NCI-H460 (cell line): ENCODE measurements at regions not wholly inside any gene's neighbourhood (a gene's known extent, or its start where the extent isn't known, plus 50 kb on each side); places are given as distances from the start of the nearest gene placed in this dataset.

Experiments used
- DNase-seq: peaks from one replicate; pipeline ENCODE4 v3.0.0-alpha.2; 2016; ENCODE audit warnings: low read depth; ENCODE audit errors: extremely low read depth

DNA sequence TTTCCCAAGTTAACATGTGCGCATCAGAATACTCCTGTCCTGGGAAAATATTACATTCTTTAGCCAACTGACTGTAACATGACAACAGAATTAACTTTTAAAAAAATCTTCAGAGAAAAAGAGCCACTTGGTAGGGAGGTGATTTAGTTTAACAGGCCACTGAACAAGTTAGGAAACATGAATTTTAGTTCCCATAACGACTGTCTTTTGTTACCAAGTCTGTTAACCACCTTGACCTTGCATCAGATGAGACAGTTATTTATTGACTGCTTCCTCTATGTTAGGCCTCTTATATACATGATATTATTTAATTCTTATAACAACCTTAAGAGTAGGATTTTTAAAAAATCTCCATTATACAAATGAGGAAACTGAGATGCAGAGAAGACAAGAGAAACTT lies 268.6 kb downstream of the NDFIP2 start:
- DNase-seq = no peak

DNA sequence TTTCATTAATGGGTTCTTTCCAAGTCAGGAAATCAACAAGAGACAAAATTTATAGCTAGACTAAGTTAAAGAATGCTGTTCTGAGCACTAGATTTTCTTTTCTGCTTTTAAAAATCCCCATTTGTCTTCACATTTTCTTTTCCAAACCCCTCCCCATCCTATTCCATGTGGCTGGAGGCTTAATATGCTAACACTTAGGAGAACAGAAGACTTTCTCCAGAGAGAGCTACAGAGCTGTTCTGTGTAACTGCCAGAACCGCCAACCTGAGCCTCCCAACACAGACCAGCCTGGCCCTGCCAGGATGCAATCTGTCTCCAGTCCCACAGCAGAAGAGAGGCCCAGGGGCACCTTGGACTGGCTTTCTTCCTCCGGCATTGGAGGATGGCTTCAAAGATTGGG lies 264.1 kb downstream of the NDFIP2 start:
- no peak for DNase-seq

DNA sequence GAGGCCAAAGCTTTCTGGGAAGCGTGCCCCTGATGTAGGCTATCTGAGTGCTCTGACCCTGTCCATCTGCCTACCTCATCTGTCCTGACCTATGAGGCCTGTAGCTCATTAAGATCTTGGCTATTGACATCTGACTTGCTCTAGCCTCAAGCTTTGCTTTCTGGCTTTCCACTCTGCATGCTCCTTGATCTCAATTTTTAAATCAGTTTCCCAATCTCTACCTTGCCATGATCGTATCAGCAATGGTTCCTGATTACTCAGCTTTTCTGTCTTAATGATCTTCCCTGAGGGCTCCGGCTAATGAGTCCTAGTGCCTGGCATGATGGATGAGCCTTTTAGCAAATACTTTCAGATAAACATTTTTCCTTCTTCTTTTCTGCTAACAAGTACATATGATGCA lies 262.0 kb downstream of the NDFIP2 start:
- DNase-seq = no peak

DNA sequence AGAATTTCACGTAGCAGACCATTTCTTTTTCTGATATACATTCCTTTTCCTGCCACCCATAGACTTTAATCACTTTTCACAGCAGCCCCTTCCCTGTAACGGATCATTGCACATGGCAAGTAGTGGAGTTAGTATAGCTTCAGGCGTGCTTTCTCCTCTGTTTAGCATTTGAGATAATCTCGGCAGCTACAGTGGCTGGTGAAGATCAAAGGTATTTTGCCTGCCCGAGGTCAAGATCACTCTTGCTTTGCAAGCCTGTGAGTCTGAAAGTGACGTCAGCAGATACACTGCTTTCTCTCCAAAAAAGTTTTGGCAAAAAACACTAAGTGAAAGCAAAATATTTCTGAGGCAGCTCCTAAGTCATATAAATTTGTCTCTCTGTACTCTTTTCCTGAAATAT lies 260.0 kb downstream of the NDFIP2 start:
- DNase-seq = no peak

DNA sequence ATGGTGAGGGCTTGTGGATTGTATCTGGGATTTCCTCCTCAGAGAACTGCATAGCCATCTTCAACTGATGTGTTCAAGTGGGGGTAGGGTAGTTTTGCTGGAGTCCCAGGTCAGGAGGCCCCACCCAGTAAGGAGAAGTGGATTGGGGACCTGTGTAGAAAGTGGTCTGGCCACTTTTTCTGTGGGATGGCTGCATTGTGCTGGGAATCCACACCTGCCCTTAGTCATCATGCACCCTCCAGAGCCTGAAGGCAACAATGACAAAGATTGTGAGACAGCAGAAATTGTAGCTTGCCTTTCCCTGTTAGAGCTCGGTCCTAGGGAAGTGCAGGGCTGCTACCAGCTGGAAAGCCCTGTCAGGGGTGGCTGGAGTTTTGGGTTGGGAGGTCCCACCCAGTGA lies 255.4 kb downstream of the NDFIP2 start:
- DNase-seq = no peak

DNA sequence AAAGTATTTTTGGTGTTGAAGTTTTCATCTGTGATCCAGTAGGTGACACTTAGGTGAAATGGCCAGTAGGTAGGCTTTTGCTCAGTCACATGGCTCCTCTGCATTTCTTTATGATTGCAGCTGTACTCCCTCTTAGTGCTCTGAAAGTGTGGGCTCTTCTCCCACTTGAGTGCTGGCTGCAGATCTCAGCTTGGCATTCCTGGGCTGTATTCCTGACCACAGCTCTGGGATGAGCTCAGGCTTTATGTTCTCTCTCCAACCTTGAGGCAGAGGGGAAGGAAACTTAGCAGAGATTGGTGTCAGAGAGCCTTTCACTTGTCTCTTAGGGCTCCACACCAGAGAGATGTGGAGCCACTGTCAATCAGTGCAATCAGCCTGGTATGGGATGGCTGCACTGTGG lies 254.3 kb downstream of the NDFIP2 start:
- DNase-seq = no peak

DNA sequence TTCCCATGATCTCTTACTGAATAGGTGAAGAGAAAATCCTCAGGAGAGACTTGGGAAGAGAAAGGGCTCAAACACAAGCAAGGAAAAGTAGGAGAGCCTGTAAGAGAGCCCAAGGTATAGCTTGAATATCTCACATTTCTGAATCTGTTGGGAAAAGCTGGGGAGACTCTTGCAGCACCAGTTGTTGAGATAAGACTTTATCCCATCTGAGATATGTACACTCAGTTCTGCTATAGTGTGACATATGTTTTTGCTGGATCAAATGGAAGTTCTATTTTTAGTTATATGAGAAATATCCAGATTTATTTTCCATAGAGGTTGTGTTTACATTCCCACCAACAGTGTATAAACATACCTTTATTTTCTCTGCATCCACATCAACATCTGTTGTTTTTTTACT lies 246.1 kb downstream of the NDFIP2 start:
- DNase-seq = no peak

DNA sequence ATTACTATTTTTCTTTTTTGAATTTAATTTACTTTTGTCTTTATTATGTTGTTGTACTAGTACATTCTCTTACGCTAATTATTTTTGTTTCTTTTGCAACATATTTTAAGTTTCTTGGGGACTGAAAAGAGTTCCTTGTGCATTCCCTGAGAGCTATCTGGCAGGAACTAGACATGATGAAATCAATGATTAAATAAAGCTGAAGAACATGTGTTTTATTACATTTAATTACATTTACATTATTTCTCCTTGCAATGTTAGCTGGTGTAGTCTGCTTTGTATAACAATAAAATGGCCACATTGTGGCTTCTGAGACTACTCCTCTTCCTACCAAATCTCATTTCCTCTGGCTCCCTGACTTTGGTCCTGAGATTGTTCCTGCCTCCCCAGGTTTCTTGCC lies 244.9 kb downstream of the NDFIP2 start:
- no peak for DNase-seq

DNA sequence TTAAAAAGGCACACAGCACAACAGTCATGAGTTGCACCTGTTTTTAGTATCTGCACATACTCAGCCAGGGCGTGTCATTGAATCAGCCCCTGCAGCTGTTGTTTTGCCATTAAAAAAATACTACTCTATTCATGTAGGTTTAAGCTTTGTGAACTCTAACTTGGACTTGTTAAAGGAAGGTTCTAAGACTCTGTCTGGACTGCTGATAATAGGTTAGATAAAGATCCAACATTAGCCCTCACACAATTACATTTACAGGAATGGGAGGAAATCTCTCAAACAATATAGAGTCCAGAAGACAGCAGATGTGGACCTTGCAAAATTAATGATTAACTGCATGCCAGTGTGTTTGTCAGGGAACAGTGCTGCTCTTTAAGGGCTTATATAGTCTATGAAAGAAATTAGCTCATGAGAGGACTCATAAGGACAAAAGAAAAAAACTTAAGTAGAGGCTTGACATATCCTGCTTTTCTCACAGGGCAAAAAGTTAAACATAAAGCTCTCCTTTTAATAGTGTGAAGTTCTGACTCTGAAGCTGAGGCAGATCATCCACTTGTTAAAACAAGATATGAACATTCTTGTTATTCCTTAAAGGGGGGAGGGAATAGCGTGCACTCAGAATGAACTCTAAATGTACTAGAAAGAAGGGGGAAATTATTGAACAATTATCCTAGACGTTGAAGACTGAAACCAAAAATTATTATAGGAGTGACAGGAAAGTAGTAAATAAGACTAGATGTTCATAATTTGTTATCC lies 243.6 kb downstream of the NDFIP2 start:
- no peak for DNase-seq

DNA sequence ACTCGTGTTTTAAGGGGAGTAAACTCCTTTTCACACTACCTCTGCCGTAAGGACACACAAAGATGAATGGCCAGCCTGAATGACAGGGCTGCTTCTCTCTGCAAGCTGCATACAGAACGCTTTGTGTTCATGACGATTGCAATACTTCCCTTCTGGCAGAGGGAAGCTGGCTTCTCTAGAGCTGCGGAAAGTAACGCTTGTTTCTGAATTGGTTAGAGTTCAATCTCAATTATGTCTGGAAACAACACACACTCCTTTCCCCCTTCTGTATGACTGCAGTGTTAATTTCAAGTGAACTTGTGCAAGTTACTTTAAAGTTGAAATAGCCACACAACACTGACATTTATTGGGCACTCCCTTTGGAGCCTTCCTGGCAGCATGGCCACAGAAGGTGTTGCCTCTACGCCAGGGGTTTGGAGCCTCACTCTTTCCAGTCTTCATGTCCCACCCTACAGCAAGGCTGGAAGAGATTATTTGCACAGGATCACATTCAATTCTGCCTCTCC lies 242.6 kb downstream of the NDFIP2 start:
- DNase-seq = no peak

DNA sequence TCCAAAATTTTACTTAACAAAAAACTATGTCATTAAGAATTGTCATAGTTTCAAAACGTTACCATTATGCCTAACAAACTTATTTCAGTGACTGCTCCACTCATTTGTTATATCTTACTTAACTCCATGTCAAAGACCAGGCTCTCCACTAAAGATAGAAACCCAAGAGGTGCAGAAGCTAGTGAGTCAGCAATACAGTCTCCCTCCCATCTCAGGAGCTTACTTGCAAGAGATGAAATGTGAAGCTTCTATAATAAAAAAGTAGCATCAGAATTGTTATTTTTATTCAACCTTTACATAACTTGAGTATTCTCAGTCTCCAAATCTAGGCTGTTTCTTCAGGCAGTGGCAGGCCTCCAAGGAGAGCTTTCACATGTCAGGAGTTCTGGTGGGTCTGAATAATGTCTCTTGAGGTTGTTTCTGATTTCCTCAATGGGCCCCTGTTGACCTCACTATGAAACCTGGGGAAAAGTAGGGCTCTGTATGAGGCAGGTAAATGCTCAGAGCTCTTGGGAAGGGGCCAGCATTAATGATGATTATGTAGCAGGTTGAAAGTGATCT lies 242.0 kb downstream of the NDFIP2 start:
- no peak for DNase-seq

DNA sequence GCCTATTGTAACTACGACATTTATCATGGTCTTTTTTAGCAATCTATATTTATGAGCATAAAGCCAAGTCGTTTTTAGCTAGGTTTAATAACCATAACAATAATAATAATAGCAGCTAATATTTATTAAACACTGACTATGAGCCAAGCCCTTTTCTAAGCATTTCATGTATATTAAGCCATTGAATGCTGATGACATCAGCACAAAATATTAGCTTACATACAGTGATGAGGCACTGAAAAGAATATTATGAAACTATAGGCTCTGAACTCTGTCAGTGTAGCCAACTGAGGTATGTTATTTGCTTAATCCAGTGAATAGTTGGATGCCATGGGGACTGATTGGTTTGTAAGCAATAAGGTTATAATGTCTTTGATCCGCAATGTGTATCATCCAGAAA lies 235.2 kb downstream of the NDFIP2 start:
- no peak for DNase-seq

DNA sequence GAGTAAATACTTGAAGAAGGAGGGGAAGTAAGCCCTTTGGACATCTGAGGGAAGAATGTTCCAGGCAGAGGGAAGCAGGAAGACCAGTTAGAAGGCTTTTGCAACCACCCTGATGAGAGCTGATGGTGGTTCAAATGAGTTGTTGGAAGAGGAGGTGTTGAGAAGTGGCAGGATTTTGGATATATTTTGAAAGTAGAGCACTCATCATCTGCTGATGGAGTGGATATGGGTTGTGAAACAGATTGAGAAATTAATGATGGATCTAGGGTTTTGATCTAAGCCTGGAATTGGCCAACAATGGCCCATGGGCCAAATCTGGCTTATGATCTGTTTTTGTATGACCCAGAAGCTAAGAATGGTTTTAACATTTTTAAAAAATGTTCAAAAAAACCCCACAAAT lies 230.7 kb downstream of the NDFIP2 start:
- DNase-seq = no peak

DNA sequence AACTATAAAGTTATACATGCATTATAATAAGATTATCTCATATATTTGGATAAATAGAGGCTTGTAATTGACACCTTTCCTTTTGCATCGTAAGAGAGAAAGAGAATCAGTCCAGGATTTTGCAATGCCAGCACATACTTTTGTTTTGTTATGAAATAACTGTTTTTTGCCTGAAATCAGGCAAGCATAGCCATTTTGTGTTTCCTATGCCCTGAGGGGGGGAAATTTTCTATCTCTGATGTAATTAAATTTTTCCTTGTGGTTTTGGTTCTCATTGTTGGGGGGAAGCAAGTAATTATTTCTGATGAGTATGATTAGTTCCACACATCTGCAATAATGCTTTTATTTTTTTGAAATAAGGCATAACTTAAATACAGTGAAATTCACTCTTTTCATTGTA lies 229.4 kb downstream of the NDFIP2 start:
- DNase-seq = no peak

DNA sequence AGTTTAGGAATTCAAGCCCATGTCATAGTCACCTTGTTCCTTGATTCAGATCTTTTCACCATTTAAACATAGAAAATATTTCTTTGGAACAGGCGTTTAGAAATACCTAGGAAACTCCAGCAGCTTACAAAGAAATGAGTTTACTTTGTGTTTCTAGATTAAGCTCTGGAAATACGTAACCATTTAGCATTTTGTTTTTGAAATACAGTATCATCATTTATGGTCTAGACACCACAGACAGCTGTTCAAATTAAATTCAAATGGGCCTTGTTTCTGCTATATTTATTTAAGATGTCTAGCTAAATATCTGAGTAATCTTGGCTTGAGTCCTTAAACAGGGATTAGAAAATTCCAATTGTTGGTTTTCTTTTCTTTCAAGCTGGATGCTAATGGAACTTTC lies 228.5 kb downstream of the NDFIP2 start:
- DNase-seq = no peak

DNA sequence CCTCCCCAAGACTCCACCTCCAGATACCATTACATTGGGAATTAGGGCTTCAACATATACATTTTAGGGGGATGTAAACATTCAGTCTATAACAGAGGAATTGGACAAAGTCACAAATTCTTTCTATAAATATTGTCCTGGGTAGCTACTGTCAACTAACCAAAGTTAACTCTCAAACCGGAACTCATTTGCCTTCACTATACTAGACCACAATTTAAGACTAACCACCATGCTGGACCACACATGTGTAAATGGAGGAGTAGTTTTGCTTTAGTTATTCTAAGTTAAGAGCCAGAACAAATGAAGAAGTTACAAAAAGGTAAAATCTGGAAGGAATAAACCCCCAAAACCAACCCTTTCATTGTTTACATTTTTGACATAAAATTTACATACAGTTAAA lies 222.8 kb downstream of the NDFIP2 start:
- no peak for DNase-seq

DNA sequence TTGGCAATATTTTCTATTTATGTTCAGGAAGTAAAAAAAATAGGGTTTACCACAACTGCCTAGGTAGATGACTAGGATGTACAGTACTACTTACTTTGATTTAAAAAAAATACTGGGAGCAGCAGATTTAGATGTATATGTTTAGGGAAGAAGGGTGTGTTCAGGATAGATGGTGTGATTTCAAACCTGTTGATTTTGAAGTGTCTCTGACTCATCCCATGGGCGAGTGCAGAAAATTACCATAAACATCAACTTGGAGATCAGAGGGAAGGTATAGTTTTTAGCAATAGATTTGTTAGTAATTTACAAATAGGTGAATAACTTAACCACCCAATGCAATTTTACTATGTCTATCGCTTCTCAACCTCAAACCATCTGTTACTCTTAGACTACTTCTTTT lies 214.8 kb downstream of the NDFIP2 start:
- no peak for DNase-seq

DNA sequence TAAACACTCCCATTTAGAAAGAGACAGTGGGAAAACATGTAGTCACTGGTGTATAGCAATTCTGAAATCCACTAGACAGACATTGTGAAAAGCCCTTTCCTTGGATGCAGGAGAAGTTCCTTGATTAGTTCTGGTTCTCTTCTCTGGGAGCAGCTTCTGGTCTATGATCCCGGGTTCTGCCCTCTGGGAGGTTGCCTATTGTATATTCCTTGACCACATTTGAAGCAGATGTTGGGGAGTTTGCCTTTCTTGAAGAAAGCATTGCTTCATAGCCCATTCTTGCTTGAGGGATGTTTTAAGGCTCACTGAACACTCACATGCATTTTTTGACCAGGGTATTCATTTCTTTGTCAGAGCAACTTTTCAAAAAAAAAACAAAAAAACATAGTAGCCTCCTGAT lies 211.9 kb downstream of the NDFIP2 start:
- no peak for DNase-seq

DNA sequence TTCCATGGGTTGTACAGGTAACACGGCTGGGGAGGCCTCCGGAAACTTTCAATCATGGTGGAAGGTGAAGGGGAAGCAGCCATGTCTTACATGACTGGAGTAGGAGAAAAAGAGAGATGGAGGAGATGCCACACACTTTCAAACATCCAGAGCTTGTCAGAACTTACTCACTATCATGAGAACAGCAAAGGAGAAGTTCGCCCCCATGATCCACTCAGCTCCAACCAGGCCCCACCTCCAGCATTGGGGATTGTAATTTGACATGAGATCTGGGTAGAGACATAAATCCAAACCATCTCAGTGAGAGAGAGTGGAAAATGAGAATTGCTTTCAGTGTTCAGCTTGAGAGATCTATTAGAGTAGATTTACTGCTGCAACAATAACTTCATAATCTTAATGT lies 210.9 kb downstream of the NDFIP2 start:
- DNase-seq = no peak

DNA sequence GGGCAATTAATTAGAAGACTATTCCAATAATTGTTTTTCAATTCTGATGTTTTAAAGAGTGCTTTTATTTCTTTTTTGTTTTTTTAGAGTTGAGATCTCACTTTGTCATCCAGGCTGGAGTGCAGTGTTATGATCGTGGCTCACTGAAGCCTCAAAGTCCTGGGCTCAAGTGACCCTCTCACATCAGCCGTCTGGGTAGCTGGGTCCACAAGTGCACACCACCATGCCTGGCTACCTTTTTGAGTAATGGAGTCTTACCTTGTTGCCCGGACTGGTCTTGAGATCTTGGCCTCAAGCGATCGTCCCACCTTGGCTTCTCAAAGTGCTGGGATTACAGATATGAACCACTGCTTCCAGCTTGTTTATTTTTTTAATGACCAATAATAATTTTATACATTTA lies 207.8 kb downstream of the NDFIP2 start:
- no peak for DNase-seq

DNA sequence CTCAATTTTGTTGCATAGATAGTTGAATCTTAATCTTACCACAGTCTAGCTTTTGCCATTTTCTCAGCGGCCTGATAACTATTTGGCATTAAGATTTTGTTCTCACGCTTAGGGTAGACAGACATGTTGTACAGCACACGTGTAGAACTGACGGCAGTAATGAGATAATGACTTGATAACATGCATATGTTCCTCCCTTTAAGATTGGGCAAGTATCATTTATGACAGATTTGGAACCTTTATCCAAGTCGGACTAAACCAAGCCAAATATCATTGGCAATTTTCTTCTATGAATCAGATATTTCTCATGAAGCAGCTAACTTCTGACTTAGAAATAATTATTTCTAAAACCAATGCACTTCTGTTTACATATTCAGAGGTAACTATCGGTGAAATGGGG lies 205.5 kb downstream of the NDFIP2 start:
- DNase-seq = no peak

DNA sequence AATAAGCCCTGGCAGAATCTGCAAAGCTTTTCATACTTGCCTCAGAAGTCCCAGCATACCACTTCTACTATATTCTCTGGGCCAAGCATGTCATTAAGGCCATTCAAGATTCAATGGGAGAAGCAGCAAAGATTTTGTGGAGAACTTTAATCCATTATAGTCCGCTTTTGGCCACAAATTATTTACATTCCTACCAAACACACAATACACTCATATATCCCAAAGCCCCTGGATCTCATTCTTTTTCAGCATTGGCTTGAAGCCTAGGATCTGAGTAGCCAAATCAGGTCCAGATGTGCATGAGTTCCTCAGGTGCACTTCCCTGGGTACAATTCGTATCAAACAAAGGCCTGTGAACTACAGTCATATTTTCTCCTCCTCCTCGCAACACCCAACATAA lies 203.4 kb downstream of the NDFIP2 start:
- no peak for DNase-seq

DNA sequence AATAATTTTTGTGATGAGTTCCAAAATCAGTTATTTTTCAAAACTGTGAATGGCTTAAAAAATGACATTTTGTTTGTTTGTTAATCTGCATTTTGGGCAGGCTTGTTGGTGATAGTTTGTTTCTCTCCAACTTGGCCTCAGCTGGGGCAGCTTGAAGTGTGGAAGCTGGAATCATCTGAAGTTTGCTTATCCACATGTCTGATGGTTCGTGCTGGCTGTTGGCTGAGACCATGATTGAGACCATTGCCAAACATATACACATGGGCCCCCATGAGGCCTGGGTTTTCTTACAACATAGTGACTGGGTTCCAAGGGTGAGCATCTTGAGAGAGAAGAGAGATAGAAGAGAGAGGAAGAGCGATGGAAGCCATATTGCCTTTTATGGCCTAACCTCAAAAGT lies 201.2 kb downstream of the NDFIP2 start:
- DNase-seq = no peak
